ENCODE measurements at regions not wholly inside any gene's neighbourhood (a gene's known extent, or its start where the extent isn't known, plus 50 kb on each side); places are given as distances from the start of the nearest gene placed in this dataset.

GRCh38 chr2:17043173-17043572 lies 377.5 kb upstream of the CYRIA start:
- TF ChIP-seq, protein P1, sequence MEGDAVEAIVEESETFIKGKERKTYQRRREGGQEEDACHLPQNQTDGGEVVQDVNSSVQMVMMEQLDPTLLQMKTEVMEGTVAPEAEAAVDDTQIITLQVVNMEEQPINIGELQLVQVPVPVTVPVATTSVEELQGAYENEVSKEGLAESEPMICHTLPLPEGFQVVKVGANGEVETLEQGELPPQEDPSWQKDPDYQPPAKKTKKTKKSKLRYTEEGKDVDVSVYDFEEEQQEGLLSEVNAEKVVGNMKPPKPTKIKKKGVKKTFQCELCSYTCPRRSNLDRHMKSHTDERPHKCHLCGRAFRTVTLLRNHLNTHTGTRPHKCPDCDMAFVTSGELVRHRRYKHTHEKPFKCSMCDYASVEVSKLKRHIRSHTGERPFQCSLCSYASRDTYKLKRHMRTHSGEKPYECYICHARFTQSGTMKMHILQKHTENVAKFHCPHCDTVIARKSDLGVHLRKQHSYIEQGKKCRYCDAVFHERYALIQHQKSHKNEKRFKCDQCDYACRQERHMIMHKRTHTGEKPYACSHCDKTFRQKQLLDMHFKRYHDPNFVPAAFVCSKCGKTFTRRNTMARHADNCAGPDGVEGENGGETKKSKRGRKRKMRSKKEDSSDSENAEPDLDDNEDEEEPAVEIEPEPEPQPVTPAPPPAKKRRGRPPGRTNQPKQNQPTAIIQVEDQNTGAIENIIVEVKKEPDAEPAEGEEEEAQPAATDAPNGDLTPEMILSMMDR (IDR thresholded peaks at IDR 0.05; ENCODE audit: low read length): no peak
- TF ChIP-seq EZH2 (optimal IDR thresholded peaks at IDR 0.05; ENCODE audit: low read depth, low read length) (no peak), EZH2phosphoT487 (IDR thresholded peaks at IDR 0.05; ENCODE audit: low read length) (no peak)
